ENCODE measurements at regions not wholly inside any gene's neighbourhood (a gene's known extent, or its start where the extent isn't known, plus 50 kb on each side); places are given as distances from the start of the nearest gene placed in this dataset.

- H3K27ac ChIP-seq (ENCODE audit: low read length), result no peak overlapping the region
- TF ChIP-seq MXI1 (conservative IDR thresholded peaks at IDR 0.05; ENCODE audit: poor library complexity, severe bottlenecking), result no peak
- TF ChIP-seq EP300 (conservative IDR thresholded peaks at IDR 0.05; ENCODE audit: poor library complexity, severe bottlenecking), result no peak
- no peak for TF ChIP-seq SMC3 (conservative IDR thresholded peaks at IDR 0.05; ENCODE audit: poor library complexity)
- TF ChIP-seq TAF1 (IDR thresholded peaks at IDR 0.05; ENCODE audit: low read depth), result no peak
- no peak for TF ChIP-seq CTCF (IDR thresholded peaks at IDR 0.05; ENCODE audit: poor library complexity, severe bottlenecking)
- TF ChIP-seq RAD21 (conservative IDR thresholded peaks at IDR 0.05), result no peak
- no peak for TF ChIP-seq EZH2 (IDR thresholded peaks at IDR 0.05; ENCODE audit: borderline replicate concordance, insufficient read depth, low read length, poor library complexity, severe bottlenecking)
- TF ChIP-seq REST (IDR thresholded peaks at IDR 0.05; ENCODE audit: borderline replicate concordance), result no peak
- TF ChIP-seq POLR2AphosphoS5 (IDR thresholded peaks at IDR 0.05), result no peak
- no peak overlapping the region for H2AFZ ChIP-seq (ENCODE audit: low read depth, low read length)
- no peaks in the 10 kb centered on the region for H3K9me2 ChIP-seq (ENCODE audit: insufficient read depth, low read length)
- H3K4me2 ChIP-seq (ENCODE audit: low read length), result no peak overlapping the region
- peaks cover 17% of the 10 kb centered on the region for H3K27me3 ChIP-seq (ENCODE audit: insufficient read depth, low read depth, low read length)
- no peaks in the 10 kb centered on the region for H3K36me3 ChIP-seq (ENCODE audit: insufficient read depth, low read length)
- H3K9me3 ChIP-seq (ENCODE audit: low read length), result no peaks in the 10 kb centered on the region
- no peaks in the 10 kb centered on the region for H3F3A ChIP-seq (ENCODE audit: insufficient read depth, low read length, poor library complexity, severe bottlenecking)
- H3K9ac ChIP-seq (ENCODE audit: low read length), result no peak overlapping the region
- H3K4me3 ChIP-seq (ENCODE audit: low read length), result no peak overlapping the region
- no peaks in the 10 kb centered on the region for H4K20me1 ChIP-seq (ENCODE audit: insufficient read depth)
- H3K79me2 ChIP-seq (replicated peaks; ENCODE audit: insufficient read depth, low read length), result no peaks in the 10 kb centered on the region
Observed at GRCh38 chr10:128304271-128304670, 178.0 kb upstream of the MKI67 start.

GRCh38 chr10:128305601-128306345, 179.6 kb upstream of the MKI67 start:
- Histone ChIP-seq H3K27ac (ENCODE audit: low read length) (no peak overlapping the region), H4K20me1 (ENCODE audit: insufficient read depth) (no peaks in the 10 kb centered on the region), H3K36me3 (ENCODE audit: insufficient read depth, low read length) (no peaks in the 10 kb centered on the region), H3K9me3 (ENCODE audit: low read length) (no peaks in the 10 kb centered on the region), H3K27me3 (ENCODE audit: insufficient read depth, low read depth, low read length) (peaks cover 30% of the 10 kb centered on the region), H3K9ac (ENCODE audit: low read length) (no peak overlapping the region), H3K4me2 (ENCODE audit: low read length) (no peak overlapping the region), H3K4me3 (ENCODE audit: low read length) (no peak overlapping the region), H2AFZ (ENCODE audit: low read depth, low read length) (no peak overlapping the region), H3K79me2 (replicated peaks; ENCODE audit: insufficient read depth, low read length) (no peaks in the 10 kb centered on the region), H3F3A (ENCODE audit: insufficient read depth, low read length, poor library complexity, severe bottlenecking) (no peaks in the 10 kb centered on the region), H3K9me2 (ENCODE audit: insufficient read depth, low read length) (no peaks in the 10 kb centered on the region)
- TF ChIP-seq TAF1 (IDR thresholded peaks at IDR 0.05; ENCODE audit: low read depth) (no peak), POLR2AphosphoS5 (IDR thresholded peaks at IDR 0.05) (no peak)
